ENCODE measurements at regions not wholly inside any gene's neighbourhood (a gene's known extent, or its start where the extent isn't known, plus 50 kb on each side); places are given as distances from the start of the nearest gene placed in this dataset.

DNA sequence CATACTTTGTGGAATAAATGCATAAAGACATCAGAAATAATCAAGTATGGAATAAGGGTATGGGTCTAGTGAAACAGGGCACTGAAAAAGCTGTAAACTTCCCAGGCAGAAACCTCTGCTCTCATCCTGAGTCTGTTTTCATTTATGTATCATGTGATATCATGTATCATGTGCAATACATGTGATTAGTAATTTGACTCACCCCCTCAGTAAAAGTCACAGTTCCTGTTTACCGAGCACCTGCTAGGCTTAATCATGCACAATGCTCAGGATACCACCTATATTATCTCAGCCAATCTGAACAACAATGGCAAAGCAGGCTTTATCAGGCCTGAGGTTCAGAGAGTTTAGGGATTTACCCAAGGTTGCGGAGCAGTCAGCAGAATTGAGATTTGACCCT is 250.6 kb upstream of the TENM4 start (continued):
- TF ChIP-seq, protein P1, sequence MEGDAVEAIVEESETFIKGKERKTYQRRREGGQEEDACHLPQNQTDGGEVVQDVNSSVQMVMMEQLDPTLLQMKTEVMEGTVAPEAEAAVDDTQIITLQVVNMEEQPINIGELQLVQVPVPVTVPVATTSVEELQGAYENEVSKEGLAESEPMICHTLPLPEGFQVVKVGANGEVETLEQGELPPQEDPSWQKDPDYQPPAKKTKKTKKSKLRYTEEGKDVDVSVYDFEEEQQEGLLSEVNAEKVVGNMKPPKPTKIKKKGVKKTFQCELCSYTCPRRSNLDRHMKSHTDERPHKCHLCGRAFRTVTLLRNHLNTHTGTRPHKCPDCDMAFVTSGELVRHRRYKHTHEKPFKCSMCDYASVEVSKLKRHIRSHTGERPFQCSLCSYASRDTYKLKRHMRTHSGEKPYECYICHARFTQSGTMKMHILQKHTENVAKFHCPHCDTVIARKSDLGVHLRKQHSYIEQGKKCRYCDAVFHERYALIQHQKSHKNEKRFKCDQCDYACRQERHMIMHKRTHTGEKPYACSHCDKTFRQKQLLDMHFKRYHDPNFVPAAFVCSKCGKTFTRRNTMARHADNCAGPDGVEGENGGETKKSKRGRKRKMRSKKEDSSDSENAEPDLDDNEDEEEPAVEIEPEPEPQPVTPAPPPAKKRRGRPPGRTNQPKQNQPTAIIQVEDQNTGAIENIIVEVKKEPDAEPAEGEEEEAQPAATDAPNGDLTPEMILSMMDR (IDR thresholded peaks at IDR 0.05; ENCODE audit: control extremely low read depth in 1 of 3, insufficient read depth in 1 of 3, low read depth in 1 of 3, low read length in 3 of 3), result no peak
- no peak for TF ChIP-seq TCF12 (IDR thresholded peaks at IDR 0.05; ENCODE audit: low read depth, low read length)

Measured in H1 (cell line).